H1 (cell line): ENCODE measurements at regions not wholly inside any gene's neighbourhood (a gene's known extent, or its start where the extent isn't known, plus 50 kb on each side); places are given as distances from the start of the nearest gene placed in this dataset.

Experiments
- CTCF ChIA-PET: fragments of 300-600 bp; sonication (Branson Sonifier 250); formaldehyde crosslinking; loops from one replicate; lab custom pipeline; 2021; ENCODE audit not compliant: partially characterized antibody; lab: Charles Lee
- POLR2A ChIA-PET: fragments of 300-600 bp; sonication (Branson Sonifier 250); formaldehyde crosslinking; loops from one replicate; lab custom pipeline; 2021; ENCODE audit warnings: inconsistent platforms; ENCODE audit not compliant: partially characterized antibody; lab: Charles Lee
- DNase-seq, 2 experiments: peaks; one replicate each; pipeline versions ENCODE4 v3.0.0 to v3.0.0-alpha.2; 2010 to 2022; ENCODE audit warnings: low spot score in 2 of 2, low read depth in 1 of 2, mixed read lengths in 1 of 2
- FAIRE-seq: peaks from 2 replicates; lab custom pipeline; 2011; peaks lifted over from hg19 to GRCh38; lab: Jason Lieb, UNC
- H2AFZ ChIP-seq: 2 replicates; pipeline ENCODE4 v1.8.1; 2012; ENCODE audit warnings: low read length, inconsistent platforms
- H2AK5ac ChIP-seq: 2 replicates; pipeline ENCODE4 v1.6.1; 2013; ENCODE audit warnings: low read depth, low read length
- H2BK120ac ChIP-seq: replicated peaks from 2 replicates; pipeline ENCODE3; 2013; ENCODE audit warnings: low read depth, low read length, inconsistent platforms
- H2BK12ac ChIP-seq: 2 replicates; pipeline ENCODE4 v1.6.1; 2013; ENCODE audit warnings: low read depth, low read length
- H2BK15ac ChIP-seq: 2 replicates; pipeline ENCODE4 v1.6.1; 2013; ENCODE audit warnings: low read length
- H2BK20ac ChIP-seq: 2 replicates; pipeline ENCODE4 v1.6.1; 2013; ENCODE audit warnings: low read length
- H2BK5ac ChIP-seq: 2 replicates; pipeline ENCODE4 v1.6.1; 2013; ENCODE audit warnings: low read depth, low read length
- H3K14ac ChIP-seq: 2 replicates; pipeline ENCODE4 v1.6.1; 2013; ENCODE audit warnings: inconsistent platforms; ENCODE audit not compliant: insufficient read length
- H3K18ac ChIP-seq: 2 replicates; pipeline ENCODE4 v1.6.1; 2013; ENCODE audit warnings: low read length; ENCODE audit errors: extremely low read depth
- H3K23ac ChIP-seq: 2 replicates; pipeline ENCODE4 v1.6.1; 2013; ENCODE audit warnings: inconsistent platforms; ENCODE audit not compliant: insufficient read length
- H3K23me2 ChIP-seq: 2 replicates; pipeline ENCODE4 v1.6.1; 2013; ENCODE audit warnings: low read depth, low read length
- H3K27ac ChIP-seq: 2 replicates; pipeline ENCODE4 v1.6.1; 2011; ENCODE audit warnings: low read depth, low read length, inconsistent platforms
- H3K27me3 ChIP-seq, 4 experiments: replicated peaks in 1 of 4; 1 replicate in 1 of 4; 2 replicates in 3 of 4; pipeline versions ENCODE4 v1.6.1 to v1.8.1; 2011 to 2013; ENCODE audit warnings: low read length in 3 of 4, mild to moderate bottlenecking in 3 of 4, inconsistent platforms in 2 of 4, mixed read lengths in 2 of 4, moderate library complexity in 1 of 4; ENCODE audit not compliant: control insufficient read depth in 3 of 4, insufficient read depth in 3 of 4; ENCODE audit errors: extremely low read depth in 1 of 4
- H3K36me3 ChIP-seq, 4 experiments: 2 replicates each; pipeline versions ENCODE4 v1.6.1 to v1.8.1; 2011 to 2013; ENCODE audit warnings: mild to moderate bottlenecking in 4 of 4, low read length in 3 of 4, moderate library complexity in 2 of 4, control low read depth in 1 of 4, inconsistent platforms in 1 of 4; ENCODE audit not compliant: insufficient read depth in 4 of 4, control insufficient read depth in 2 of 4
- H3K4ac ChIP-seq: replicated peaks from 2 replicates; pipeline ENCODE3; 2013; ENCODE audit warnings: low read length, low read depth, mixed read lengths, inconsistent platforms; ENCODE audit not compliant: insufficient read length
- H3K4me1 ChIP-seq, 4 experiments: replicated peaks in 1 of 4; 1 replicate in 1 of 4; 2 replicates in 3 of 4; pipeline versions ENCODE4 v1.6.1 to v1.8.1; 2011 to 2013; ENCODE audit warnings: low read length in 3 of 4, inconsistent platforms in 2 of 4, mixed read lengths in 1 of 4; ENCODE audit not compliant: insufficient read depth in 4 of 4, control insufficient read depth in 3 of 4
- H3K4me2 ChIP-seq, 2 experiments: 2 replicates each; pipeline versions ENCODE4 v1.6.1 to v1.8.1; 2011 to 2013; ENCODE audit warnings: low read depth in 2 of 2, low read length in 2 of 2, control low read depth in 1 of 2, inconsistent platforms in 1 of 2, mild to moderate bottlenecking in 1 of 2; ENCODE audit not compliant: insufficient read depth in 1 of 2
- H3K4me3 ChIP-seq, 4 experiments: fragments of 200-600, 300-600 bp in 1 of 4; sonication (generic), shearing (Covaris generic), sonication (Bioruptor Twin) in 1 of 4; 2 replicates each; pipeline versions ENCODE4 v1.5.1 to v1.8.1; 2011 to 2016; ENCODE audit warnings: low read length in 4 of 4, low read depth in 3 of 4, control low read depth in 2 of 4, inconsistent platforms in 2 of 4, mild to moderate bottlenecking in 2 of 4, mixed read lengths in 1 of 4, moderate library complexity in 1 of 4; ENCODE audit not compliant: insufficient read depth in 2 of 4; ENCODE audit errors: extremely low read depth in 1 of 4
- H3K56ac ChIP-seq: replicated peaks from 2 replicates; pipeline ENCODE3; 2013; ENCODE audit warnings: low read depth, mild to moderate bottlenecking, mixed read lengths, low read length, inconsistent platforms; ENCODE audit not compliant: insufficient read length
- H3K79me1 ChIP-seq: 2 replicates; pipeline ENCODE4 v1.6.1; 2013; ENCODE audit warnings: low read depth, low read length, control low read depth
- H3K79me2 ChIP-seq, 2 experiments: 2 replicates each; pipeline versions ENCODE4 v1.6.1 to v1.8.1; 2012 to 2013; ENCODE audit warnings: low read length in 2 of 2, mild to moderate bottlenecking in 2 of 2, inconsistent platforms in 1 of 2; ENCODE audit not compliant: insufficient read depth in 2 of 2, control insufficient read depth in 1 of 2
- H3K9ac ChIP-seq, 4 experiments: replicated peaks in 1 of 4; 1 replicate in 1 of 4; 2 replicates in 3 of 4; pipeline versions ENCODE4 v1.6.1 to v1.8.1; 2011 to 2013; ENCODE audit warnings: low read depth in 3 of 4, low read length in 3 of 4, control low read depth in 2 of 4, mild to moderate bottlenecking in 2 of 4, moderate library complexity in 2 of 4, inconsistent platforms in 1 of 4; ENCODE audit errors: extremely low read depth in 1 of 4
- H3K9me3 ChIP-seq, 2 experiments: 2 replicates each; pipeline versions ENCODE4 v1.6.1 to v1.8.1; 2012 to 2013; ENCODE audit warnings: mild to moderate bottlenecking in 2 of 2, moderate library complexity in 2 of 2, control low read depth in 1 of 2, inconsistent platforms in 1 of 2, low read depth in 1 of 2, low read length in 1 of 2, mixed read lengths in 1 of 2; ENCODE audit not compliant: insufficient read depth in 2 of 2
- H4K20me1 ChIP-seq, 2 experiments: replicated peaks in 1 of 2; 2 replicates each; pipeline versions ENCODE3 to v1.8.1; 2011 to 2013; ENCODE audit warnings: inconsistent platforms in 2 of 2, low read length in 2 of 2, mild to moderate bottlenecking in 1 of 2; ENCODE audit not compliant: insufficient read depth in 2 of 2, control insufficient read depth in 1 of 2
- H4K5ac ChIP-seq: 2 replicates; pipeline ENCODE4 v1.6.1; 2013; ENCODE audit warnings: low read length, low read depth, mixed read lengths, inconsistent platforms; ENCODE audit not compliant: insufficient read length
- H4K8ac ChIP-seq: 2 replicates; pipeline ENCODE4 v1.8.0; 2013; ENCODE audit warnings: mild to moderate bottlenecking, moderate library complexity, low read length, inconsistent platforms; ENCODE audit not compliant: insufficient read depth; ENCODE audit errors: extremely low read depth
- H4K91ac ChIP-seq: replicated peaks from 2 replicates; pipeline ENCODE3; 2013; ENCODE audit warnings: low read length, mixed read lengths, inconsistent platforms; ENCODE audit not compliant: insufficient read length
- BCL11A ChIP-seq, 2 experiments: IDR thresholded peaks; one replicate each; pipeline ENCODE4 v1.6.1; 2011; ENCODE audit warnings: low read depth in 2 of 2, low read length in 2 of 2, mild to moderate bottlenecking in 2 of 2
- BRCA1 ChIP-seq: IDR thresholded peaks from 2 replicates; pipeline ENCODE4 v1.6.1; 2012; ENCODE audit warnings: low read depth, low read length, improper control_type of control experiment
- MAFK ChIP-seq: IDR thresholded peaks from 2 replicates; pipeline ENCODE4 v1.6.1; 2012; ENCODE audit warnings: low read depth, mild to moderate bottlenecking, improper control_type of control experiment, low read length
- POLR2AphosphoS5 ChIP-seq: IDR thresholded peaks from 2 replicates; pipeline ENCODE4 v1.6.1; 2011; ENCODE audit warnings: low read depth, low read length
- RXRA ChIP-seq: IDR thresholded peaks from 2 replicates; pipeline ENCODE4 v1.6.1; 2011; ENCODE audit warnings: low read depth, mild to moderate bottlenecking, low read length, moderate library complexity; ENCODE audit not compliant: insufficient read depth
- USF2 ChIP-seq: IDR thresholded peaks from 2 replicates; pipeline ENCODE4 v1.6.1; 2011; ENCODE audit warnings: low read length, improper control_type of control experiment
- WGBS, 2 experiments: shearing (Covaris generic) in 1 of 2; methylation state at CpG; one replicate each; pipeline versions ENCODE4 v1.1.6 to v1.1.7; 2013 to 2015; ENCODE audit warnings: low lambda C conversion rate in 2 of 2, mixed read lengths in 2 of 2, inconsistent platforms in 1 of 2, low coverage in 1 of 2, missing lambda C conversion rate in 1 of 2; ENCODE audit not compliant: insufficient replicate concordance in 2 of 2, insufficient coverage in 1 of 2, insufficient read length in 1 of 2; ENCODE audit errors: extremely low coverage in 1 of 2, missing lambda C conversion rate in 1 of 2; 5-methylcytosine and 5-hydroxymethylcytosine counted together

- Histone ChIP-seq H3K9ac (no peak overlapping the region), H3K18ac (no peak overlapping the region), H3K79me2 (no peaks in the 10 kb centered on the region), H3K14ac (no peak overlapping the region), H3K4ac (no peak overlapping the region), H3K79me1 (no peaks in the 10 kb centered on the region), H2BK120ac (no peak overlapping the region), H4K5ac (no peak overlapping the region), H3K36me3 (no peaks in the 10 kb centered on the region), H2BK12ac (no peak overlapping the region), H3K23me2 (no peaks in the 10 kb centered on the region; the same call in 1 of the 2 replicates), H2AFZ (no peak overlapping the region; the same call in 1 of the 2 replicates), H3K56ac (no peak overlapping the region), H3K4me2 (no peak overlapping the region), H3K23ac (no peak overlapping the region), H3K4me1 (no peaks in the 10 kb centered on the region), H4K91ac (no peak overlapping the region), H3K9me3 (no peaks in the 10 kb centered on the region), H2BK5ac (no peak overlapping the region), H2AK5ac (no peak overlapping the region), H3K27me3 (no peaks in the 10 kb centered on the region), H3K27ac (no peak overlapping the region), H2BK15ac (no peak overlapping the region), H3K4me3 (no peak overlapping the region), H2BK20ac (no peak overlapping the region), H4K20me1 (no peaks in the 10 kb centered on the region), H4K8ac (no peak overlapping the region)
- POLR2A ChIA-PET, result interaction anchor here (0.6 kb wide), 1 partner anchor 67 kb away, joined by 4 read pairs; no protein-coding TSS in a partner anchor
- WGBS, 2 experiments, result 85% methylated on average over 1 of the region's 1 CpG; no CpG with 5 or more reads in 1 of the 2 experiments
- TF ChIP-seq BRCA1 (no peak), POLR2AphosphoS5 (no peak), MAFK (no peak), USF2 (no peak), BCL11A (IDR thresholded peaks at IDR 0.05; ENCODE audit: low read depth in 2 of 2, low read length in 2 of 2) (no peak), RXRA (no peak)
- DNase-seq, result no peak
- FAIRE-seq, result no peak
- CTCF ChIA-PET, result interaction anchor here (1.4 kb wide), 1 partner anchor 18 kb away, joined by 4 read pairs; no protein-coding TSS in a partner anchor
Measured at GRCh38 chr3:154536751-154537150, 106.8 kb upstream of the GPR149 start.
